EL (cell line): ENCODE measurements at regions not wholly inside any gene's neighbourhood (a gene's known extent, or its start where the extent isn't known, plus 50 kb on each side); places are given as distances from the start of the nearest gene placed in this dataset.

Experiments used
- DNase-seq: peaks from one replicate; pipeline ENCODE4 v3.0.0-alpha.2; 2016

GRCh38 chr4:132910229-132910748 lies 238.8 kb upstream of the PCDH10 start:
- no peak for DNase-seq

DNA sequence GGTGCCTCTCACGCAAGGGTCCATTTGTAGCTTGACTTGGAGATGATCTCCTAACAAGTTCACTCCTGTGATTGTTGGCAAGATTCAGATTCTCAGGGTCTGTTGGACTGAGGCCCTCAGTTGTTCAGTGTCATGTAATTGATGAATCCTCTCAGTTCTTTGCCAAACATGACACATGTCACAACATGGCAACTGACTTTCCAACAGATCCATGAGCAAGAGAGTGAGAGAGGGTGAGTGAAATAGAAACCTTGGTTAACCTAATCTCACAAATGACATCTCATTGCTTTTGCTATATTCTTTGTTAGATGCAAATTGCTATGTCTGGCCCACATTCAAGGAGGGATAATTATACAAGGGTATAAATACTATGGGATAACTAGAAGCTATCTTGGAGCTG lies 231.0 kb upstream of the PCDH10 start:
- no peak for DNase-seq

GRCh38 chr4:132923516-132923915 lies 225.6 kb upstream of the PCDH10 start:
- DNase-seq: no peak

DNA sequence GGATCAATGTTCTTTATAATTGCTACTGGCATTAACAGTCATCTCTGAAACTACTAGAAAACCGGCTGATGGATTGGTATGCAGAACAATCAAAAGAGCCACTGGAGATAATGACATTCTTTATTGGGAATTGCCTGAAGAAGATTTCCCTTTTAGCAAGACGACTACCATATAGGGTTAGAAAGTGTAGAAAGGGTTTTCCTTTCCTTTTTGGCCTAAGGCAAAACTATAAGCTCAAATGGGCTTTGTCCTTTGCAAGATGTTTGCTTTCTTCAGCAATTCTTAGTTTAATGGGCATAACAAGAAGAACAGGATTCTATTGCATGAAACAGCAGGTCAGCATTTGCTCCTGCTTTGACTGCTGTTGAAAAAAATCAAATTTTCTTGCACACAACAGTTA lies 214.2 kb upstream of the PCDH10 start:
- no peak for DNase-seq

GRCh38 chr4:132955146-132955545 lies 193.9 kb upstream of the PCDH10 start:
- no peak for DNase-seq

GRCh38 chr4:132956962-132957361 lies 192.1 kb upstream of the PCDH10 start:
- DNase-seq: no peak

DNA sequence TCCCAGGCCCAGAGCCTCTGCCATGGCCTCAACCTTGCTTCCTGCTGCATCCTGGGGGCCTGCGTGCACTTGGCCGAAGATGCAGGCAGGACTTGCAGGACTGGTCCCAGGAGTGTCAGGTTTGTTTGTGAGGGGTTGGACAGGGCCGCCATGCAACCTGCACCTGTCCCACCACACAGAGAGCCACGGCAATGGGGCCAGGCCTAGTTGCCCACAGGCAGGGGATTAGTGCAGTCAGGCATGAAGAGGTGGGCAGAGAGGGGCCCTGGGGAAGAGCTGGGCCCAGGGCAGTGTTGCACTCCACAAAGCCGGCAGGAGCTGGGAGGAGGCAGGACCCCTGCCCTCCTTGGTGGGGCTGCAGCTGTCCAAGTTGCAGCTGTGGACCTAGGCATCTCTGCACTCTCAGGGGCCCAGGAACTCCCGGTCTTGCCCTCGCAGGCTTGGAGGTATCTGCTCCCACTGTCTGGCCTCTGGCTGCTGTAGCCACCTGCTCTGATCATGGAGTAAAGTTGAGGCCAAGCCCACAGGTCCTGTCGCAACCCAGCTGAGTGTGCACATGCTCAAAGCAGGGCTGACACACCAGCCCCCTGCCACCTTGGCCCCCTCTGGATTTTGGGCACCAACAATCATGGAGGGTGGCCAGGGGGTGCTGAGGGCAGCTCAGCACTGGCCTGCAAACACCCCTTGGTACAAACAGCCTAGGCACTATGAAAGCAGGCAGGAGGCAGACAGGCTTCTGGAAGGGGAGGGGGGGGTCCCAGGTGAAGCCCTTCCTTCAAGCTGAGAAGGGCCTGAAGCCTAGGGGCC lies 190.4 kb upstream of the PCDH10 start:
- DNase-seq: no peak

GRCh38 chr4:132981611-132982010 lies 167.5 kb upstream of the PCDH10 start:
- no peak for DNase-seq

DNA sequence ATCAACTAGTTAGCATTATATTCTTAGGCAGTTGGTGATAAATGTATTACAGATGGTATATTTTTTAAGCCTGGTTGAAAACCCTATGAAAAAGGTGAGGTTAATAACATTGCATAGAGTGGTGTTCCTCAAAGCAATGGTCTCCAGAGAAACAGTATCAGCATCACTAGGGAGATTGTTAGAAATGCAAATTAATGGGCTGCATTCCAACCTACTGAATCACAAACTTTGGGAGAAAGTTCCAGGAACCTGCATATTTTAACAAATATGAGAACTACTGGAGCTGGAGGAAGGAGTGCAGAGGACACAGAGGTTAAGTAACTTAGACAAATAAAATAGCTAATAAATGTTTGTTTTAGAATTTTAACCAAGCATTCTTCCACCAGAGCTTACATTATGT lies 166.9 kb upstream of the PCDH10 start:
- DNase-seq: peak; percentile 25

DNA sequence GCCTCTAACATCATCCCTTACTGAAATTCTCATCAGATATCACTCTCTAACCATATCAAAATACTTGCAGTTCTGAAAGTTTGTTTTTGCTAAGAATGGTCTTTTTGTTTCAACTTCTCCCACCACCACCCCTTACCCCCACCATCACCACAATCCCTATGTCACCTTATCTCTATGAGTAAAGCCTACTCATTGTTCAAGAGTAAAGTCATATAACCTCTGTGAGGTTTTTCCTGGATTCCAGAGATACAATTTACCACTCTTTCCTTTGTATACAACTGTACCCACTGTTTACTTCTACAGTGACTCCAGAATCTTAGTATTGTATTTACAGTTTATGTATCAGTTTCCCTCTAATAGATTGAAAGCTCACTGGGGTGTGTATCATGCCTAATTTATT lies 158.0 kb upstream of the PCDH10 start:
- no peak for DNase-seq

DNA sequence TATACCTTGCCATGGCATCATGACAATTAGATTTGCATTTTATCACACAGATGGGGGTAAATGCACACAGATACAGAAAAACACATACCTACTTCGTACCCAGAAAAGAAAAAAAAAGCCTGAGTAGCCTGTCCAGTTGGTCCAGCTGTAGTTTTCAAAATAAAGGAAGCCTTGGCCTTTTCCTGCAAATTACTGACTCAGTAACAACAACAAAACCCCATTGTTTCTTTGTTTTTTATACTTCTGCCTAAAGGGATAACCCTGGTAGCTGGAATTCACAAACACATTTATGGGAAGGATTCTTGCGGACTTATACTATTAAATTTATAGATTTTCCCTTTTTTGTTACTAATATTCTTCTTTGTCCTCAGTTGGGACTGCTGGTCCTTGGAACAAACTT lies 156.4 kb upstream of the PCDH10 start:
- DNase-seq: no peak

DNA sequence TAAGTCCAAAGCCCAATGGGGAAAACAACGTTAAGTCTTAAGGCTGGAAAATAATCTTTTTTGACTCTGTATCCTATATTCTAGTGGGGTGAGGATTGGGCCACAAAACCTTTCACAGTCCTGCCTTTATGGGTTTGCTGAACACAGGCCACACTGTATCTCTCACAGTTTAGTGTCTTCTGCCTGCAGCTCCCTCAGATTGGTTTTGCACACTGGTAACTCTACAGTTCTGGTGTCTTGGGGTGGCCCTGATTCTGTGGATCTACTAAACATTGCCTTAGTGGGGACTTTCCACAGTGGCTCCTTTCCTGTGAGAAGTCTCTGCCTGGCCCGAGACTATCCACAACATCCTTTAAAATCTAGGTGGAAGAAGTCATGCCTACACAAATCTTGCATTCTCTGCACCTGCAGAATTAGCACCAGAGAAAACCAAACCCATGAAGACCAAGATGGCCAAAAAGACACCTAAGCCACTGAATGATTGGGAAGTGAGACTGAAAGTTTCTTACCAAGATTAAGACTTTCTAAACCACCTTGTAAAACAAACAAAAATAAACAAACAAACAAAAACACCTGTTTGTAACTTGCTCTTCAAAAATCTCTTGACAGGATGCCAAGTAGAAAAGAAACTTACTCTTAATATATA lies 150.4 kb upstream of the PCDH10 start:
- no peak for DNase-seq

DNA sequence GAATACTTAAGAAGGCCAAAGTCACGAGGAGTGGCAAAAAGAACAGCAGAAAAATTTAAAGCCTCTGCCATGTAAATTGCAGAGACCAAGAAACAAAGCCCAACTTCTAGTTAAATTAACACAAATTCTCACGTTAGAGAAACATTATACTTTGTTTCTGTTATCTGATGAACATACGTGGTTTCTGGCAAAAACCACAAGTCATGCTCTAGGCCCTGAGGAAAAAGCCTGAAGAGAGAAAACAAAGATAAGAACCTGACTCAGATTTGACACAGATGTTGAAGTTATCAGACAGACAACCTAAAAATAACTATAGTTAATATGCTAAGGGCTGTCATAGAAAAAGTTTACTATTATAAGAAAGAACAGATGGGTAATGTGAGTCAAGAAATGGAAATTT lies 149.1 kb upstream of the PCDH10 start:
- peak; percentile 14 for DNase-seq

GRCh38 chr4:133003169-133003568 lies 145.9 kb upstream of the PCDH10 start:
- DNase-seq: no peak

- DNase-seq: no peak
Measured at GRCh38 chr4:133014473-133015135, 134.5 kb upstream of the PCDH10 start.

DNA sequence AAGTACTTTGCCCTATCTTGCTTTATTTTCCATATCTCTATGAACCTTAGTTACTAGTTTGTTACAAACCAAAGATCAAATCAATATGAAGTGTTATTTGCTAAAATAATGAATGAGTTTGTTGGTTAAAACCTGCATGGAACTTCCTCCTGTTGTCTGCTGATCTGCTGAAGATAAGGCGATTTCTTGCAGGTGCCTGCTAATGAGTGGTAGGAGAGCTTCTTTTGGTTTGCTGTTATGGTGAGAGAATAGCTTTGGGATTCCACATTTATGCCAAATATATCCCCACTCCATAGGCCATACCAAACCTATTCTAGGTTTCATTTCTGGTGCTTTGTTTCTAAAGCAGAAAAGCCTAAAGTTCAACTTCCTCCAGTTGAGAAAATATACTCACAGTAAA lies 103.8 kb upstream of the PCDH10 start:
- no peak for DNase-seq

DNA sequence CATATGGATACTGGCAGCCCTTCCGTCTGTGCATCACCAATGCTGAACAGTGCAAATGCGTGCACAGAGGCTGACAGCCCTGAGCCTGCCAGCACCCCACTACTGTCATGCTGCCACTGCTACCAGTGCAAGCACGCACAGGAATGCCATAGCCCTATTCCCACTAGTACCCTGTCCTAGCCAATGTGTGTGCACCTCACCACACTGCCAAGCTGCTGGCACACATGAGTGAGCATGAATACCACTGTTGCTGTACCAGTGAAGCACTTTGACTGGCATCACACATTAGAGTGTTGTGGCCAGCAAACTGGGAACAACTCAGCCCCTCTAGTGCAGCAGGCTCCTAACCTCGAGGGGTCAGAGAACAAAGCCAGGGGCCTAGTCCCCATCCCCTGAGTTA lies 102.9 kb upstream of the PCDH10 start:
- no peak for DNase-seq

GRCh38 chr4:133058701-133059100 lies 90.4 kb upstream of the PCDH10 start:
- DNase-seq: no peak

- no peak for DNase-seq
Measured at GRCh38 chr4:133059117-133059516, 90.0 kb upstream of the PCDH10 start.

- DNase-seq: no peak
Measured at GRCh38 chr4:133062851-133063250, 86.2 kb upstream of the PCDH10 start.

DNA sequence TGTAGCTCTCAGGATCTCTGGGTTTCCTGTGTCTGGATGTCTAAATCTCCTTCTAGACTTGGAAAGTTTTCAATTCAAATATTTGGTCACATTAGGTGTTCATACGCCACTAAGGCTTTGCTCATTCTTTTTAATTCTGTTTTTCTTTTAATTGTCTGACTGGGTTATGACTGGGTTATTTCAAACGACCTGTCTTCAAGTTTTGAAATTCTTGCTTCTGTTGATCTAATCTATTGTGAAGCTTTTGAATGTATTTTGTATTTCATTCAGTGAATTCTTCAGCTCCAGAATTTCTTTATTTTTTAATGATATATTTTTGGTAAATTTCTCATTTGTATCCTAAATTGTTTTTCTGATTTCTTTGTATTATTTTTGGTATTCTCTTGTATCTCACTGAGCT lies 81.0 kb upstream of the PCDH10 start:
- DNase-seq: no peak

DNA sequence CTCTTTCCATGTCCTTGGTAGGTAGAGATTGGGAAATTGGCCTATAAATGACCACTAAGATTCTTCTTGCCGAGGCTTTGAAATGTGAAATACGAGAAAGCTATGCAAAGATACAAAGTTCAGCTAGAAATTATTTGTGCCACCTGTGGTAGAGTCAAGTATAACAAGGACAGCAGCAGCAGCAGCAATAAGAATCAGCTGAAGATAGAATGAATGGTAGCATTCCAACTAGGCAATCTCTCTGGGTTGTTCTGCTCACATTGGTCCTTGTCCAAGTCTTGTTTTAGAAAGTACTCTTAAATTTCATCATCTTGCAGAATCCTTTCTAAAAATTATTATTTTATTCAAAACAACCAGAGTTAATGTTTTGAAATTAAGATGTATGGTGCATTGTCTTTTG lies 67.8 kb upstream of the PCDH10 start:
- no peak for DNase-seq

GRCh38 chr4:133084421-133084820 lies 64.7 kb upstream of the PCDH10 start:
- DNase-seq: no peak

DNA sequence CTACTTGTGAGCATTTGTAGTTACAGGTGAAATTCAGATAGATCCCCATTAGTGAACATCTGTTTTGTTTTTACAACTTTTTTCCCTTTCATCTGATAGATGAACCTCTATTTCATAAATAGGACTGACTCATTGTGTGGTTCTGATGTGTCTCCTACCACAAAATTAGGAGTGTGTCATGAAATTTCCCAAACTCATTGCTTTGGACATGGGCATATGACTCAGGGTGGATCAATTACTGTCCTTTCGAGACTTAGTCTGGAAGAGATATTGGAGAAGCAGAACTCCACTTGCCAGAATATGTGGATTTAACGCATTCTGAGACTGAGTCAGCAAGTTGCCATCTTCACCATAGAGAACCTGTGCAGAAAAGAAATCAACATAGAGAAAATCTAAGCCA lies 53.5 kb upstream of the PCDH10 start:
- DNase-seq: peak; percentile 18
